GM23248 (cell line): ENCODE measurements at regions not wholly inside any gene's neighbourhood (a gene's known extent, or its start where the extent isn't known, plus 50 kb on each side); places are given as distances from the start of the nearest gene placed in this dataset.

Source experiments
- EZH2 ChIP-seq: fragments of 200-600 bp; sonication (generic); IDR thresholded peaks from 2 replicates; pipeline ENCODE4 v1.6.1; 2018; ENCODE audit warnings: antibody characterized with exemption, mild to moderate bottlenecking; ENCODE audit not compliant: insufficient read depth, poor library complexity, severe bottlenecking
- EZH2phosphoT487 ChIP-seq: fragments of 200-600 bp; sonication (generic); IDR thresholded peaks from 2 replicates; pipeline ENCODE4 v1.6.1; 2018; ENCODE audit warnings: antibody characterized with exemption, moderate library complexity, mild to moderate bottlenecking, low read depth; ENCODE audit not compliant: insufficient read depth

- TF ChIP-seq EZH2 = no peak
- no peak for TF ChIP-seq EZH2phosphoT487
Observed at GRCh38 chr2:12194968-12195367, 448.5 kb downstream of the LPIN1 start.
